Esophagus squamous epithelium (tissue), 5 donors: ENCODE measurements at regions not wholly inside any gene's neighbourhood (a gene's known extent, or its start where the extent isn't known, plus 50 kb on each side); places are given as distances from the start of the nearest gene placed in this dataset.

ENCODE experiments used
- DNase-seq: peaks from one replicate; lab custom pipeline; 2025; lab: John Stamatoyannopoulos, UW
- H3K27ac ChIP-seq, 4 donors: fragments of 200-600 bp; sonication (generic); one replicate each; pipeline ENCODE4 v1.5.1; 2016 to 2019; ENCODE audit warnings: mild to moderate bottlenecking in 1 of 4
- H3K27me3 ChIP-seq, 4 donors: fragments of 200-600 bp; sonication (generic); 1 replicate in 3 of 4; 2 replicates in 1 of 4; pipeline versions ENCODE4 v1.5.1 to v1.6.0; 2017 to 2021; ENCODE audit warnings: antibody characterized with exemption in 1 of 4
- H3K36me3 ChIP-seq, 3 donors: fragments of 200-600 bp; sonication (generic); one replicate each; pipeline ENCODE4 v1.5.1; 2016 to 2019
- H3K4me1 ChIP-seq, 3 donors: fragments of 200-600 bp; sonication (generic); one replicate each; pipeline ENCODE4 v1.5.1; 2017 to 2019
- H3K4me3 ChIP-seq, 4 donors: fragments of 200-600 bp; sonication (generic); 1 replicate in 3 of 4; 2 replicates in 1 of 4; pipeline ENCODE4 v1.5.1; 2016 to 2019; ENCODE audit warnings: mild to moderate bottlenecking in 2 of 4, moderate library complexity in 1 of 4
- H3K9me3 ChIP-seq, 3 donors: fragments of 200-600 bp; sonication (generic); one replicate each; pipeline ENCODE4 v1.5.1; 2016 to 2019
- POLR2A ChIP-seq, 4 donors: fragments of 450-650 bp; IDR thresholded peaks; one replicate each; pipeline ENCODE4 v1.6.1; 2017; ENCODE audit warnings: antibody characterized with exemption in 4 of 4, mild to moderate bottlenecking in 4 of 4, moderate library complexity in 3 of 4
- WGBS, 2 donors: methylation state at CpG; one replicate each; pipeline ENCODE4 v1.1.5; 2018; 5-methylcytosine and 5-hydroxymethylcytosine counted together
- intact Hi-C: fragments of 100-400 bp; cut with DNase I; formaldehyde crosslinking; loops from one replicate; pipeline ENCODE4 v1.15.0; 2022
- TF ChIP-seq, protein P1 (sequence below), 6 experiments: fragments of 450-650 bp in 4 of 6; fragments of 200-600 bp in 2 of 6; sonication (generic) in 2 of 6; IDR thresholded peaks; one replicate each; pipeline ENCODE4 v1.5.1; 2016 to 2019; ENCODE audit warnings: antibody characterized with exemption in 6 of 6, mild to moderate bottlenecking in 4 of 6, moderate library complexity in 4 of 6
- donor health status: DM: yes; HTN: yes; CAD: no.

DNA sequence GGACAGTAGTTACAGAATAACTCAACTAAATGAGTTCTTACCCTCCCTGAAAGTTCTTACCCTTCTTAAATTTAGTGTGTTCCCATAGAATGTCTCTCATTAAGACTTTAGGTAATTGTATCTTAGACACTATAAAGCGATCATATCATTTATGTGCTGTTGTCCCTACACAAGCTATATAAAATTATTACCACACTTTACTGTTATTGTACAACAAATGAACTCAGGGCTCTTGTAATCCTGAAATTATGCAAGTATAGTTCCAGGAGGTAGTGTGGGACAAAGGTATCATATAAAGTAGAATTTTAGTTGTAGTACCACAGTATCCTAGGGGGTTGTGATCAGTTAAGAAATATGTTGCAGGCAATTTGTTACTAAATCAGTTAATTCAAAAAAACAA lies 167.4 kb upstream of the CARMIL1 start:
- H3K27me3 ChIP-seq, result no peaks in the 10 kb centered on the region
- peaks cover 0 to 50% (median 3%) of the 10 kb centered on the region in 3 donors for H3K36me3 ChIP-seq
- no peaks in the 10 kb centered on the region for H3K9me3 ChIP-seq
- no peak overlapping the region for H3K4me3 ChIP-seq
- TF ChIP-seq POLR2A (IDR thresholded peaks at IDR 0.05), result no peak
- TF ChIP-seq, protein P1, sequence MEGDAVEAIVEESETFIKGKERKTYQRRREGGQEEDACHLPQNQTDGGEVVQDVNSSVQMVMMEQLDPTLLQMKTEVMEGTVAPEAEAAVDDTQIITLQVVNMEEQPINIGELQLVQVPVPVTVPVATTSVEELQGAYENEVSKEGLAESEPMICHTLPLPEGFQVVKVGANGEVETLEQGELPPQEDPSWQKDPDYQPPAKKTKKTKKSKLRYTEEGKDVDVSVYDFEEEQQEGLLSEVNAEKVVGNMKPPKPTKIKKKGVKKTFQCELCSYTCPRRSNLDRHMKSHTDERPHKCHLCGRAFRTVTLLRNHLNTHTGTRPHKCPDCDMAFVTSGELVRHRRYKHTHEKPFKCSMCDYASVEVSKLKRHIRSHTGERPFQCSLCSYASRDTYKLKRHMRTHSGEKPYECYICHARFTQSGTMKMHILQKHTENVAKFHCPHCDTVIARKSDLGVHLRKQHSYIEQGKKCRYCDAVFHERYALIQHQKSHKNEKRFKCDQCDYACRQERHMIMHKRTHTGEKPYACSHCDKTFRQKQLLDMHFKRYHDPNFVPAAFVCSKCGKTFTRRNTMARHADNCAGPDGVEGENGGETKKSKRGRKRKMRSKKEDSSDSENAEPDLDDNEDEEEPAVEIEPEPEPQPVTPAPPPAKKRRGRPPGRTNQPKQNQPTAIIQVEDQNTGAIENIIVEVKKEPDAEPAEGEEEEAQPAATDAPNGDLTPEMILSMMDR (IDR thresholded peaks at IDR 0.05), result no peak
- intact Hi-C loops, result no loop called here
- H3K27ac ChIP-seq, result peak overlapping the region in 3 of 4 donors; percentile 27 to 76 (median 70)
- no peak for DNase-seq
- peaks cover 0 to 56% (median 13%) of the 10 kb centered on the region in 3 donors for H3K4me1 ChIP-seq
- WGBS, 2 donors, result 88 to 90% methylated on average over 1 of the region's 1 CpG

DNA sequence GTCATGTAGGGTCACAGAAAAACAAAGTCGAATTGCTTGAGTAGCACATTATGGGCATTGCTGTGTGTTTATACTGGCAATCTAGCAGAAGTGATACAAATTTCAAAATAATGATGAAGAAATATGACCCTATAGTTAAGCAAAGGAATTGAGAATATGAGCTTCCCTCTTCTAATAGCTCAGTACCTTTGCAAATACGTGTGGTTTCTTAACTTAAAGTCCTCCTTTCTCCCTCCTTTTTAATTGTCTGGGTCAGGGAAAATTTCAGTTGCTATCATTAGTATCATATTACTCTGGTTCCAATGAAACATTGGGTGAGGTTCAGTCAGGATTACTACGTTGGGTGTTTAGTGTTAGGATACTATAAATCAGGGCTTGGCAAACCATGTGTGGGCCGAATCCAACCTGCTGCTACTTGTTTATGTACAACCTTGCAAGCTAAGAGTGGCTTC lies 166.8 kb upstream of the CARMIL1 start:
- Histone ChIP-seq H3K4me3 (no peak overlapping the region), H3K27me3 (no peaks in the 10 kb centered on the region), H3K36me3 (peaks cover 0 to 50% (median 0%) of the 10 kb centered on the region in 3 donors), H3K4me1 (peaks cover 0 to 50% (median 13%) of the 10 kb centered on the region in 3 donors), H3K9me3 (no peaks in the 10 kb centered on the region), H3K27ac (peak overlapping the region; percentile 25 to 76 (median 48))
- 14 to 29% methylated on average over 4 of the region's 4 CpGs for WGBS, 2 donors
- TF ChIP-seq POLR2A (IDR thresholded peaks at IDR 0.05), result no peak
- TF ChIP-seq, protein P1 (IDR thresholded peaks at IDR 0.05), result no peak
- intact Hi-C loops, result no loop called here
- no peak for DNase-seq

DNA sequence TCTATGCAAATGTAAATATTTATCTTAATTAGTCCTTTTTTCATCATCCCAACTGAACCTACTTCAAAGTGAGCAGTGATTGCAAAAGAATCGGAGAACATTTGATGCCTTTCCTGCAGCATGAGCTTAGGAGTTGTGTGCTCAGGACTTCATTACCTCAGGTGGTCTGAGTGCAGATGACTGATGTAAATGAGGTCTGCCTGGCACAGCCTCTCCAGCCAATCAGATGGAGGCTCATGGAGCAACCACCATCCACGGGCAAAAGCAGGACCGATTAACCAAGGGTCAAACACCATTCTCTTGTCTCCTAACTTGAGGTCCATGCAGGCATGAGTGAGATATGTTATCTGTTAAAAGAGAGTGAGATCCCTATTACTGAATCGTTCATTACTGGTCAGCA lies 165.7 kb upstream of the CARMIL1 start:
- Histone ChIP-seq H3K9me3 (no peaks in the 10 kb centered on the region), H3K27ac (peak overlapping the region in 2 of 4 donors; percentile 70 to 76), H3K27me3 (no peaks in the 10 kb centered on the region), H3K36me3 (peaks cover 0 to 42% (median 0%) of the 10 kb centered on the region in 3 donors), H3K4me3 (no peak overlapping the region), H3K4me1 (peaks cover 0 to 45% (median 13%) of the 10 kb centered on the region in 3 donors)
- DNase-seq, result no peak
- TF ChIP-seq, protein P1 (IDR thresholded peaks at IDR 0.05), result no peak
- TF ChIP-seq POLR2A (IDR thresholded peaks at IDR 0.05), result no peak
- intact Hi-C loops, result no loop called here
- WGBS, 2 donors, result 79 to 88% methylated on average over 3 to 4 of the region's 4 CpGs

DNA sequence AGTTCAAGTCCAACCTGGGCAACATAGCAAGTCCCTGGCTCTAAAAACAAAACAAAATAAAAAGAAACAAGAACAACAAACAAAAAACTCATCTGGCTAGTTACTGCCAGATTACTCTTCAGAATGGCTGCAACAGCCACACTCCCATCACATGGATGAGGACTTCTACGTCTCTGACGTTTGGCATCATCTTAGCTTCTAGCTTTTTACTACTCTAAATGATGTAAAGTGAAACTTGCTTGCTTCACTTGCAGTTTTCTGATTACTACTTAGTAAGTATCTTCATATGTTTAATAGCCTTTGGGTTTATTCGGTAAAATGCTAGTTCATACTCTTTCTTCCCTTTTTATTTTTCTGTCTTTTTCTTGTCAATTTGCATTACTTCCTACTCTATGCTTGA lies 161.1 kb upstream of the CARMIL1 start:
- WGBS, 2 donors, result 62 to 75% methylated on average over 3 of the region's 3 CpGs
- H3K27me3 ChIP-seq, result no peaks in the 10 kb centered on the region
- intact Hi-C loops, result no loop called here
- no peaks in the 10 kb centered on the region for H3K9me3 ChIP-seq
- no peak overlapping the region for H3K27ac ChIP-seq
- no peak for DNase-seq
- no peak for TF ChIP-seq POLR2A (IDR thresholded peaks at IDR 0.05)
- H3K36me3 ChIP-seq, result peaks cover 0 to 17% (median 0%) of the 10 kb centered on the region in 3 donors
- H3K4me1 ChIP-seq, result peaks cover 0 to 47% (median under 1%) of the 10 kb centered on the region in 3 donors
- no peak overlapping the region for H3K4me3 ChIP-seq

DNA sequence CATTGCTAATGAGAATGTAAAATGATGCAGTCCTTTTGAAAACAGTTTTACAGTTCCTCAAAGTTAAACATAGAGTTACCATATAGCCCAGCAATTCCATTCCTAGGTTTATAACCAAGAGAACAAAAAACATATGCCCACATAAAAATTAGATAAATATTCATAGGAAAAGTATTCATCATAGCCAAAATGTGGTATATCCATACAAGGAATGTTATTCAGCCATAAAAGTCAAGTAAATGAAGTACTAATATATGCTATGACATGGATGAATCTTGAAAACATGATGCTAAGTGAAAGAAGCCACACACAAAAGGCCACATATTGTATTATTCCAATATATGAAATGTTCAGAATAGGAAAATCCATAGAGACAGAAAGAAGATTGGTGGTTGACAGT lies 158.0 kb upstream of the CARMIL1 start:
- Histone ChIP-seq H3K9me3 (no peaks in the 10 kb centered on the region), H3K4me1 (peaks cover 0 to 27% (median 0%) of the 10 kb centered on the region in 3 donors), H3K27ac (peak overlapping the region in 3 of 4 donors; percentile 6 to 63 (median 8)), H3K4me3 (no peak overlapping the region), H3K27me3 (no peaks in the 10 kb centered on the region), H3K36me3 (peaks cover 0 to 6% (median 0%) of the 10 kb centered on the region in 3 donors)
- intact Hi-C loops, result no loop called here
- no peak for TF ChIP-seq POLR2A (IDR thresholded peaks at IDR 0.05)
- TF ChIP-seq, protein P1 (IDR thresholded peaks at IDR 0.05), result no peak
- no peak for DNase-seq
